B cell (primary cell): ENCODE measurements at regions not wholly inside any gene's neighbourhood (a gene's known extent, or its start where the extent isn't known, plus 50 kb on each side); places are given as distances from the start of the nearest gene placed in this dataset.

Experiments
- ATAC-seq: fragments of 200-7000 bp; cut with Tn5 transposase; one replicate; pipeline ENCODE4 v1.10.0; 2021; ENCODE audit warnings: low read depth, mild to moderate bottlenecking, moderate number of reproducible peaks, moderate library complexity
- CTCF ChIA-PET: fragments of 350-600 bp; sonication (Branson Sonifier 250); formaldehyde crosslinking; loops from one replicate; lab custom pipeline; 2021; ENCODE audit warnings: antibody characterized with exemption, inconsistent platforms; lab: Charles Lee
- POLR2A ChIA-PET: fragments of 350-600 bp; sonication (Branson Sonifier 250); formaldehyde crosslinking; loops from one replicate; lab custom pipeline; 2021; ENCODE audit warnings: antibody characterized with exemption; lab: Charles Lee
- DNase-seq: peaks from one replicate; pipeline ENCODE4 v3.0.0; 2013
- H2AFZ ChIP-seq: 2 replicates; pipeline ENCODE4 v1.6.1; 2012; ENCODE audit warnings: mild to moderate bottlenecking, low read depth, low read length; ENCODE audit not compliant: insufficient read depth, poor library complexity, severe bottlenecking
- H3K27ac ChIP-seq, 2 donors: 1 replicate in 1 of 2; 2 replicates in 1 of 2; pipeline ENCODE4 v1.5.1; 2012 to 2013; ENCODE audit warnings: low read length in 2 of 2, mild to moderate bottlenecking in 2 of 2, moderate library complexity in 1 of 2
- H3K27me3 ChIP-seq, 4 experiments: fragments of 200-600 bp in 1 of 4; sonication (generic) in 1 of 4; replicated peaks in 1 of 4; 1 replicate in 2 of 4; 2 replicates in 2 of 4; pipeline versions ENCODE4 v1.6.1 to v1.7.0; 2013 to 2016; ENCODE audit warnings: low read length in 3 of 4, mild to moderate bottlenecking in 2 of 4, mixed read lengths in 1 of 4, moderate library complexity in 1 of 4; ENCODE audit not compliant: insufficient read depth in 4 of 4, control insufficient read depth in 3 of 4; ENCODE audit errors: control extremely low read depth in 1 of 4
- H3K36me3 ChIP-seq, 2 experiments: replicated peaks in 1 of 2; 1 replicate in 1 of 2; 2 replicates in 1 of 2; pipeline versions ENCODE4 v1.6.1 to v1.7.1; 2013; ENCODE audit warnings: low read length in 1 of 2; ENCODE audit not compliant: insufficient read depth in 2 of 2, control insufficient read depth in 1 of 2; ENCODE audit errors: control extremely low read depth in 1 of 2, extremely low read depth in 1 of 2
- H3K4me1 ChIP-seq, 2 donors: fragments of 200-600 bp in 1 of 2; sonication (generic) in 1 of 2; 1 replicate in 1 of 2; 2 replicates in 1 of 2; pipeline versions ENCODE4 v1.5.1 to v1.6.1; 2013 to 2017; ENCODE audit warnings: low read length in 2 of 2; ENCODE audit not compliant: control insufficient read depth in 2 of 2, insufficient read depth in 2 of 2
- H3K4me2 ChIP-seq: replicated peaks from 2 replicates; pipeline ENCODE3; 2012; ENCODE audit warnings: mild to moderate bottlenecking, low read depth, low read length; ENCODE audit not compliant: poor library complexity, severe bottlenecking
- H3K4me3 ChIP-seq, 5 experiments: fragments of 200-600 bp in 1 of 5; sonication (generic) in 1 of 5; 1 replicate in 3 of 5; 2 replicates in 2 of 5; pipeline versions ENCODE4 v1.5.1 to v1.7.0; 2011 to 2016; ENCODE audit warnings: low read length in 4 of 5, mild to moderate bottlenecking in 4 of 5, low read depth in 2 of 5, control low read depth in 1 of 5, moderate library complexity in 1 of 5; ENCODE audit not compliant: insufficient read depth in 1 of 5; ENCODE audit errors: control extremely low read depth in 1 of 5, extremely low read depth in 1 of 5
- H3K79me2 ChIP-seq: fragments of 200-600 bp; sonication (generic); one replicate; pipeline ENCODE4 v1.6.0; 2016; ENCODE audit warnings: low read length; ENCODE audit not compliant: control insufficient read depth, insufficient read depth
- H3K9ac ChIP-seq: fragments of 200-600 bp; sonication (generic); 2 replicates; pipeline ENCODE4 v1.6.1; 2017; ENCODE audit warnings: mild to moderate bottlenecking, low read length, moderate library complexity
- H3K9me3 ChIP-seq, 3 donors: one replicate each; pipeline versions ENCODE4 v1.6.1 to v1.7.1; 2013; ENCODE audit warnings: low read length in 2 of 3; ENCODE audit not compliant: control insufficient read depth in 2 of 3, insufficient read depth in 1 of 3; ENCODE audit errors: control extremely low read depth in 1 of 3
- H4K20me1 ChIP-seq: 2 replicates; pipeline ENCODE4 v1.6.0; 2012; ENCODE audit warnings: mild to moderate bottlenecking, low read length; ENCODE audit not compliant: insufficient read depth, control insufficient read depth, poor library complexity, severe bottlenecking
- H3K27ac Mint-ChIP-seq: one replicate; pipeline ENCODE4 v1.8.0; 2021; ENCODE audit warnings: mixed read lengths
- H3K27me3 Mint-ChIP-seq: one replicate; pipeline ENCODE4 v1.8.0; 2021; ENCODE audit warnings: mixed read lengths
- H3K4me1 Mint-ChIP-seq: one replicate; pipeline ENCODE4 v1.8.0; 2021; ENCODE audit warnings: mixed read lengths
- H3K4me3 Mint-ChIP-seq: one replicate; pipeline ENCODE4 v1.8.0; 2021; ENCODE audit warnings: mixed read lengths
- H3K9me3 Mint-ChIP-seq: one replicate; pipeline ENCODE4 v1.8.0; 2022; ENCODE audit warnings: mixed read lengths; ENCODE audit not compliant: insufficient read depth
- EZH2 ChIP-seq: IDR thresholded peaks from 2 replicates; pipeline ENCODE4 v1.6.1; 2012; ENCODE audit warnings: borderline replicate concordance, low read depth, mild to moderate bottlenecking, moderate library complexity, low read length; ENCODE audit not compliant: insufficient read depth, poor library complexity, severe bottlenecking
- WGBS: methylation state at CpG from one replicate; pipeline ENCODE4 v1.1.5; 2013; ENCODE audit warnings: missing lambda C conversion rate; ENCODE audit not compliant: insufficient coverage; 5-methylcytosine and 5-hydroxymethylcytosine counted together
- intact Hi-C: fragments of 100-400 bp; cut with micrococcal nuclease; formaldehyde crosslinking; loops from one replicate; pipeline ENCODE4 v1.10.0; 2022
- TF ChIP-seq, protein P1 (sequence below): fragments of 200-600 bp; IDR thresholded peaks from one replicate; pipeline ENCODE4 v1.8.0; 2022; ENCODE audit warnings: antibody characterized with exemption, mild to moderate bottlenecking

DNA sequence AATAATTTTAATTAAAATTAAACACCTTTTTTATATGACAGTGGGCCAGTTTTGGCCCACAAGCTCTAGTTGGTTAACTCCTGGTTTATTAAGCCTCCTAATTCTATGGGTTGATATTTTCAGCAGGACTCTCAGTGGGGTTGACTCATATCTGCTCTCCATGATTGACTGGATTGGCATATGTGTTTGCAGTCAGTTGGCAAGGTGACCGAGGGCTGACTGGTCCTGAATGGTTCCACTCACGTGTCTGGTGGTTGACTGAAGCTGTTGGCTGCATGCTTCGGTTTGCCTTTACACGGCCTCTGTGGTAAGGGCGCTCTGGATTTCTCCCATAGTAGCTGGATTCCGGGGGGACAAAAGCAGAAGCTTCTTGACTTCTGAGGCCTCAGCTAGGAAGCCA lies 65.3 kb upstream of the ZNF280D start:
- Histone ChIP-seq H3K4me3 (no peak overlapping the region), H3K36me3 (no peaks in the 10 kb centered on the region), H3K27ac (no peak overlapping the region), H3K9ac (no peak overlapping the region), H2AFZ (no peak overlapping the region), H3K4me2 (no peak overlapping the region), H3K79me2 (no peaks in the 10 kb centered on the region), H3K9me3 (no peaks in the 10 kb centered on the region), H4K20me1 (no peaks in the 10 kb centered on the region), H3K4me1 (peaks cover 2 to 5% of the 10 kb centered on the region in 2 donors), H3K27me3 (no peaks in the 10 kb centered on the region)
- ATAC-seq (no peak), DNase-seq (no peak)
- Mint-ChIP-seq H3K27ac (no peak overlapping the region), H3K9me3 (no peaks in the 10 kb centered on the region), H3K4me1 (peaks cover 8% of the 10 kb centered on the region), H3K27me3 (no peaks in the 10 kb centered on the region), H3K4me3 (no peak overlapping the region)
- POLR2A ChIA-PET, result no interaction called here
- WGBS, result 64% methylated on average over 6 of the region's 6 CpGs
- CTCF ChIA-PET, result no interaction called here
- intact Hi-C loops, result no loop called here
- TF ChIP-seq EZH2, result no peak
- TF ChIP-seq, protein P1, sequence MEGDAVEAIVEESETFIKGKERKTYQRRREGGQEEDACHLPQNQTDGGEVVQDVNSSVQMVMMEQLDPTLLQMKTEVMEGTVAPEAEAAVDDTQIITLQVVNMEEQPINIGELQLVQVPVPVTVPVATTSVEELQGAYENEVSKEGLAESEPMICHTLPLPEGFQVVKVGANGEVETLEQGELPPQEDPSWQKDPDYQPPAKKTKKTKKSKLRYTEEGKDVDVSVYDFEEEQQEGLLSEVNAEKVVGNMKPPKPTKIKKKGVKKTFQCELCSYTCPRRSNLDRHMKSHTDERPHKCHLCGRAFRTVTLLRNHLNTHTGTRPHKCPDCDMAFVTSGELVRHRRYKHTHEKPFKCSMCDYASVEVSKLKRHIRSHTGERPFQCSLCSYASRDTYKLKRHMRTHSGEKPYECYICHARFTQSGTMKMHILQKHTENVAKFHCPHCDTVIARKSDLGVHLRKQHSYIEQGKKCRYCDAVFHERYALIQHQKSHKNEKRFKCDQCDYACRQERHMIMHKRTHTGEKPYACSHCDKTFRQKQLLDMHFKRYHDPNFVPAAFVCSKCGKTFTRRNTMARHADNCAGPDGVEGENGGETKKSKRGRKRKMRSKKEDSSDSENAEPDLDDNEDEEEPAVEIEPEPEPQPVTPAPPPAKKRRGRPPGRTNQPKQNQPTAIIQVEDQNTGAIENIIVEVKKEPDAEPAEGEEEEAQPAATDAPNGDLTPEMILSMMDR, result no peak

DNA sequence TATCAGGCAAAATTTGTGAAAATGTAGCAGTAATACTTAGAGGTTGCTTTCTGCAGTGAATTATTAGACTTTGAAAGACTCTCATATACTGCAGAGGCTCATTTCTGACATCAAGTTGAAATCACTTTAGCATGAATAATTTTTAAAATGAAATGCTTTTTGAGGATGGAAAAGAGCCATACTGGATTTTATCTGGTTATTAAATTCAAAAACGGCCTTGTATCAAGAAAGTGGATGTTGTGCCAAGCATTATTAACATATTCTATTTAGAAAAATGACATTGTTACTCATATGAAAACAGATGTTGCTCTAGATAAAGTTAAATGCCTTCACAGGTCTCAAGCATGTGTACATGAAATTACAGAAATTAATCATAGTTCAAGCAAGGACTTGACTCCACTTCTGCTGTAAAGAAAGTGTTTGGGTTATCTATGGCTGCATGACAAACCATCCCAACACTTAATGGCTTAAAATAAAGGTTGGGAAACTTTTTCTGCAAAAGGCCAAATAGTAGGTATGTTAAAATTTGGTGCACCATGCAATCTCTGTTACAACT lies 64.5 kb upstream of the ZNF280D start:
- Histone ChIP-seq H3K9ac (no peak overlapping the region), H3K9me3 (peaks cover 0 to under 1% (median 0%) of the 10 kb centered on the region in 3 donors)
- CTCF ChIA-PET, result interaction anchor here (0.6 kb wide), 1 partner anchor 114 kb away, joined by 3 read pairs; no protein-coding TSS in a partner anchor

More for the DNA sequence above, 64.5 kb upstream of the ZNF280D start:
- TF ChIP-seq EZH2, result no peak
- TF ChIP-seq, protein P1, result no peak
- Histone ChIP-seq H3K79me2 (no peaks in the 10 kb centered on the region), H3K4me3 (no peak overlapping the region), H3K36me3 (no peaks in the 10 kb centered on the region), H4K20me1 (no peaks in the 10 kb centered on the region), H2AFZ (no peak overlapping the region), H3K27me3 (no peaks in the 10 kb centered on the region), H3K4me2 (no peak overlapping the region), H3K27ac (no peak overlapping the region), H3K4me1 (no peaks in the 10 kb centered on the region)
- no peak overlapping the region for H3K4me3 Mint-ChIP-seq
- H3K27ac Mint-ChIP-seq, result no peak overlapping the region
- H3K9me3 Mint-ChIP-seq, result peaks cover 3% of the 10 kb centered on the region
- no CpG with 5 or more reads among the region's 1 CpG for WGBS
- H3K4me1 Mint-ChIP-seq, result peaks cover 2% of the 10 kb centered on the region
- intact Hi-C loops, result no loop called here
- DNase-seq, result no peak
- H3K27me3 Mint-ChIP-seq, result no peaks in the 10 kb centered on the region
- no peak for ATAC-seq
- POLR2A ChIA-PET, result no interaction called here
